Kidney (tissue), 13 donors: ENCODE measurements at regions not wholly inside any gene's neighbourhood (a gene's known extent, or its start where the extent isn't known, plus 50 kb on each side); places are given as distances from the start of the nearest gene placed in this dataset.

ENCODE experiments used
- DNase-seq, 5 donors: peaks; one replicate each; pipeline ENCODE4 v3.0.0-alpha.2; 2013 to 2020
- FAIRE-seq: peaks from 2 replicates; lab custom pipeline; 2012; peaks lifted over from hg19 to GRCh38; lab: Jason Lieb, UNC
- H3K27ac ChIP-seq, 2 donors: one replicate each; pipeline ENCODE4 v1.7.0; 2013; ENCODE audit warnings: low read depth in 2 of 2, low read length in 2 of 2, inconsistent platforms in 1 of 2
- H3K27me3 ChIP-seq: one replicate; pipeline ENCODE4 v1.7.1; 2013; ENCODE audit warnings: low read length, inconsistent platforms; ENCODE audit not compliant: control insufficient read depth, insufficient read depth
- H3K36me3 ChIP-seq, 3 donors: one replicate each; pipeline versions ENCODE4 v1.7.0 to v1.7.1; 2013; ENCODE audit warnings: low read length in 3 of 3, control low read depth in 1 of 3, inconsistent platforms in 1 of 3; ENCODE audit not compliant: insufficient read depth in 3 of 3, control insufficient read depth in 2 of 3
- H3K4me1 ChIP-seq, 3 donors: one replicate each; pipeline versions ENCODE4 v1.7.0 to v1.7.1; 2013; ENCODE audit warnings: low read length in 3 of 3, inconsistent platforms in 1 of 3, low read depth in 1 of 3; ENCODE audit not compliant: control insufficient read depth in 2 of 3, insufficient read depth in 2 of 3
- H3K4me3 ChIP-seq, 3 donors: one replicate each; pipeline versions ENCODE4 v1.7.0 to v1.8.1; 2013; ENCODE audit warnings: low read length in 3 of 3, control low read depth in 1 of 3, inconsistent platforms in 1 of 3
- H3K9ac ChIP-seq, 3 donors: one replicate each; pipeline versions ENCODE4 v1.7.0 to v1.7.1; 2013; ENCODE audit warnings: low read length in 3 of 3, control low read depth in 1 of 3, inconsistent platforms in 1 of 3
- H3K9me3 ChIP-seq, 3 donors: one replicate each; pipeline versions ENCODE4 v1.7.0 to v1.7.1; 2013; ENCODE audit warnings: low read length in 3 of 3, control low read depth in 1 of 3, inconsistent platforms in 1 of 3; ENCODE audit not compliant: control insufficient read depth in 2 of 3, insufficient read depth in 1 of 3
- CTCF ChIP-seq: IDR thresholded peaks from 3 replicates; pipeline ENCODE4 v1.5.1; 2012; ENCODE audit warnings: mild to moderate bottlenecking, moderate library complexity, borderline replicate concordance; ENCODE audit not compliant: insufficient read depth; ENCODE audit errors: extremely low read depth
- intact Hi-C: fragments of 100-400 bp; cut with DNase I; formaldehyde crosslinking; loops from one replicate; pipeline ENCODE4 v1.11.1; 2022
- donor health status: control.
- donor health status: control.
- donor health status: control.
- donor health status: control.
- donor health status: control.
- donor health status: DM: yes; HTN: yes; CAD: no.
- donor health status: Normal renal cell carcinoma (clear cell type).

- Histone ChIP-seq H3K36me3 (no peaks in the 10 kb centered on the region), H3K9me3 (no peaks in the 10 kb centered on the region), H3K27me3 (no peaks in the 10 kb centered on the region), H3K4me1 (no peaks in the 10 kb centered on the region), H3K9ac (no peak overlapping the region), H3K4me3 (no peak overlapping the region), H3K27ac (no peak overlapping the region)
- intact Hi-C loops, result no loop called here
- no peak for FAIRE-seq
- no peak for DNase-seq
- no peak for TF ChIP-seq CTCF
Measured at GRCh38 chr2:23155022-23155421, 230.0 kb upstream of the KLHL29 start.

- Histone ChIP-seq H3K9me3 (no peaks in the 10 kb centered on the region), H3K36me3 (no peaks in the 10 kb centered on the region), H3K9ac (no peak overlapping the region), H3K27me3 (no peaks in the 10 kb centered on the region), H3K27ac (no peak overlapping the region), H3K4me3 (no peak overlapping the region), H3K4me1 (no peaks in the 10 kb centered on the region)
- FAIRE-seq, result no peak
- intact Hi-C loops, result no loop called here
- DNase-seq, result peak in 1 of 5 donors; percentile 30
- no peak for TF ChIP-seq CTCF
Measured at GRCh38 chr2:23157812-23158211, 227.2 kb upstream of the KLHL29 start.

GRCh38 chr2:23158306-23158705, 226.7 kb upstream of the KLHL29 start:
- intact Hi-C loops, result no loop called here
- FAIRE-seq, result no peak
- H3K27ac ChIP-seq, result no peak overlapping the region
- no peaks in the 10 kb centered on the region for H3K4me1 ChIP-seq
- TF ChIP-seq CTCF, result no peak
- H3K9ac ChIP-seq, result no peak overlapping the region
- no peaks in the 10 kb centered on the region for H3K9me3 ChIP-seq
- no peak for DNase-seq
- H3K27me3 ChIP-seq, result no peaks in the 10 kb centered on the region
- H3K36me3 ChIP-seq, result no peaks in the 10 kb centered on the region
- no peak overlapping the region for H3K4me3 ChIP-seq

- DNase-seq, result peak in 1 of 5 donors; percentile 13
Measured at GRCh38 chr2:23159746-23160405, 225.1 kb upstream of the KLHL29 start.

More at GRCh38 chr2:23159746-23160405, 225.1 kb upstream of the KLHL29 start:
- no peak overlapping the region for H3K4me3 ChIP-seq
- H3K9ac ChIP-seq, result no peak overlapping the region
- intact Hi-C loops, result no loop called here
- H3K9me3 ChIP-seq, result no peaks in the 10 kb centered on the region
- TF ChIP-seq CTCF, result no peak
- no peak for FAIRE-seq
- no peak overlapping the region for H3K27ac ChIP-seq
- no peaks in the 10 kb centered on the region for H3K36me3 ChIP-seq
- no peaks in the 10 kb centered on the region for H3K4me1 ChIP-seq
- H3K27me3 ChIP-seq, result no peaks in the 10 kb centered on the region
